GM06990 (cell line): ENCODE measurements at regions not wholly inside any gene's neighbourhood (a gene's known extent, or its start where the extent isn't known, plus 50 kb on each side); places are given as distances from the start of the nearest gene placed in this dataset.

Experiments
- DNase-seq: peaks from one replicate; pipeline ENCODE4 v3.0.0-alpha.2; 2011; ENCODE audit not compliant: insufficient read length; ENCODE audit errors: extremely low read depth
- H3K27me3 ChIP-seq: replicated peaks from 2 replicates; pipeline ENCODE4 v1.6.0; 2011; ENCODE audit warnings: low read length; ENCODE audit not compliant: control insufficient read depth, insufficient read depth
- H3K36me3 ChIP-seq: 2 replicates; pipeline ENCODE4 v1.5.1; 2011; ENCODE audit warnings: low read length; ENCODE audit not compliant: control insufficient read depth, insufficient read depth
- H3K4me3 ChIP-seq: replicated peaks from 2 replicates; pipeline ENCODE4 v1.5.1; 2011; ENCODE audit warnings: low read depth, mild to moderate bottlenecking, control low read depth, low read length
- CTCF ChIP-seq: IDR thresholded peaks from 2 replicates; pipeline ENCODE4 v1.5.1; 2011; ENCODE audit warnings: low read length, control low read depth, mild to moderate bottlenecking, inconsistent platforms; ENCODE audit not compliant: insufficient read depth, poor library complexity, severe bottlenecking

- no peak overlapping the region for H3K4me3 ChIP-seq
- DNase-seq: no peak
- no peaks in the 10 kb centered on the region for H3K27me3 ChIP-seq
- no peaks in the 10 kb centered on the region for H3K36me3 ChIP-seq
- no peak for TF ChIP-seq CTCF
Measured at GRCh38 chr1:221035662-221036153, 156.5 kb downstream of the HLX start.

- Histone ChIP-seq H3K36me3 (no peaks in the 10 kb centered on the region), H3K4me3 (no peak overlapping the region), H3K27me3 (no peaks in the 10 kb centered on the region)
- TF ChIP-seq CTCF: no peak
- DNase-seq: no peak
Measured at GRCh38 chr1:221039616-221040015, 160.4 kb downstream of the HLX start.

GRCh38 chr1:221040101-221040500, 160.9 kb downstream of the HLX start:
- no peak overlapping the region for H3K4me3 ChIP-seq
- H3K36me3 ChIP-seq: no peaks in the 10 kb centered on the region
- no peak for TF ChIP-seq CTCF
- DNase-seq: no peak
- H3K27me3 ChIP-seq: no peaks in the 10 kb centered on the region

GRCh38 chr1:221040691-221041285, 161.5 kb downstream of the HLX start:
- Histone ChIP-seq H3K27me3 (no peaks in the 10 kb centered on the region), H3K36me3 (no peaks in the 10 kb centered on the region), H3K4me3 (no peak overlapping the region)
- TF ChIP-seq CTCF: no peak
- DNase-seq: no peak

- no peak overlapping the region for H3K4me3 ChIP-seq
- H3K27me3 ChIP-seq: no peaks in the 10 kb centered on the region
- H3K36me3 ChIP-seq: no peaks in the 10 kb centered on the region
- DNase-seq: no peak
- no peak for TF ChIP-seq CTCF
Measured at GRCh38 chr1:221044538-221044937, 165.3 kb downstream of the HLX start.

- Histone ChIP-seq H3K4me3 (no peak overlapping the region), H3K36me3 (no peaks in the 10 kb centered on the region), H3K27me3 (no peaks in the 10 kb centered on the region)
- no peak for TF ChIP-seq CTCF
- no peak for DNase-seq
Measured at GRCh38 chr1:221045151-221045550, 165.9 kb downstream of the HLX start.
